Caco-2 (cell line): ENCODE measurements at regions not wholly inside any gene's neighbourhood (a gene's known extent, or its start where the extent isn't known, plus 50 kb on each side); places are given as distances from the start of the nearest gene placed in this dataset.

Source experiments
- BruUV-seq: library from RNA; stranded (reverse); fragments of 400-500 nt; replicated peaks from 2 replicates; lab custom pipeline; 2021; lab: Mats Ljungman, UMichigan
- CTCF ChIA-PET: fragments of 300-600 bp; sonication (Branson Sonifier 250); formaldehyde crosslinking; loops from one replicate; lab custom pipeline; 2022; ENCODE audit warnings: antibody characterized with exemption; lab: Charles Lee
- POLR2A ChIA-PET: fragments of 300-600 bp; sonication (Branson Sonifier 250); formaldehyde crosslinking; loops from one replicate; lab custom pipeline; 2022; ENCODE audit warnings: antibody characterized with exemption; lab: Charles Lee
- DNase-seq, 2 experiments: peaks; one replicate each; pipeline versions ENCODE4 v3.0.0 to v3.0.0-alpha.2; 2020 to 2022
- H3K27me3 ChIP-seq: replicated peaks from 2 replicates; pipeline ENCODE4 v1.6.0; 2011; ENCODE audit warnings: low read length; ENCODE audit not compliant: control insufficient read depth, insufficient read depth
- H3K36me3 ChIP-seq: 2 replicates; pipeline ENCODE4 v1.5.1; 2011; ENCODE audit warnings: low read length; ENCODE audit not compliant: control insufficient read depth, insufficient read depth
- H3K4me1 ChIP-seq: fragments of 250-450 bp; sonication (Bioruptor Pico); 2 replicates; pipeline ENCODE4 v1.5.1; 2020; ENCODE audit warnings: mild to moderate bottlenecking
- H3K4me3 ChIP-seq: 2 replicates; pipeline ENCODE4 v1.5.1; 2011; ENCODE audit warnings: low read depth, mild to moderate bottlenecking, control low read depth, low read length
- H3K9me3 ChIP-seq: fragments of 250-450 bp; sonication (Bioruptor Pico); 2 replicates; pipeline ENCODE4 v1.5.1; 2020; ENCODE audit warnings: mild to moderate bottlenecking, moderate library complexity
- H3K27ac Mint-ChIP-seq: one replicate; pipeline ENCODE4 v1.8.0; 2022; ENCODE audit warnings: mixed read lengths; ENCODE audit not compliant: unreplicated experiment
- H3K27me3 Mint-ChIP-seq: one replicate; pipeline ENCODE4 v1.8.0; 2022; ENCODE audit warnings: mixed read lengths; ENCODE audit not compliant: insufficient read depth, unreplicated experiment
- H3K36me3 Mint-ChIP-seq: one replicate; pipeline ENCODE4 v1.8.0; 2022; ENCODE audit warnings: mild to moderate bottlenecking, mixed read lengths; ENCODE audit not compliant: insufficient read depth, unreplicated experiment
- H3K4me1 Mint-ChIP-seq: one replicate; pipeline ENCODE4 v1.8.0; 2022; ENCODE audit warnings: low read depth, mixed read lengths; ENCODE audit not compliant: unreplicated experiment
- H3K4me3 Mint-ChIP-seq: one replicate; pipeline ENCODE4 v1.8.0; 2022; ENCODE audit warnings: mild to moderate bottlenecking, moderate library complexity, mixed read lengths; ENCODE audit not compliant: unreplicated experiment
- H3K9me3 Mint-ChIP-seq: one replicate; pipeline ENCODE4 v1.8.0; 2022; ENCODE audit warnings: mixed read lengths; ENCODE audit not compliant: unreplicated experiment
- intact Hi-C: fragments of 100-400 bp; cut with micrococcal nuclease; formaldehyde crosslinking; loops from one replicate; pipeline ENCODE4 v1.10.0; 2022; ENCODE audit not compliant: unreplicated experiment
- TF ChIP-seq, protein P1 (sequence below), 2 experiments: fragments of 200-600 bp in 1 of 2; IDR thresholded peaks; 1 replicate in 1 of 2; 2 replicates in 1 of 2; pipeline versions ENCODE4 v1.5.1 to v1.8.0; 2011 to 2022; ENCODE audit warnings: antibody characterized with exemption in 1 of 2, control low read depth in 1 of 2, inconsistent platforms in 1 of 2, low read depth in 1 of 2, low read length in 1 of 2, mild to moderate bottlenecking in 1 of 2, moderate library complexity in 1 of 2; ENCODE audit not compliant: insufficient read depth in 1 of 2, severe bottlenecking in 1 of 2, unreplicated experiment in 1 of 2

DNA sequence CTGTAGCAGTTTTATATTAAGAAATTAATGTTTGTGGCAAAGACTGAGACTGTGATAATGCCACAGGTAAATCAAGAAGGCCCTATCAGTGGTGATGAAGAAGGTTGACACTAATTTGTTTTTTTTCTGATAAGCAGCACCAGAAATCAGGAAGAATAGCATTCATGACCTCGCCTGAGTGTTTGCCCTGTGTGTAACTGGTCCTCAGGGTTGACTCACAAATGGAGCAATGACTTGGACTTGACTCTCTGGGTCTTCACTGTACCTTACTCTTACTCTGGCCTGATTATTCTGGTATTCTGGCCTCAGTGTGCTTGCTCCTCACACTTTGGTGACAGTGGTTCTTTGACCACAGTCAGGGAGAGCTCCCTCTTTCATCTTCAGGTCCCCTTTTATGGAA, 243.9 kb downstream of the HAO1 start:
- no peaks in the 10 kb centered on the region for H3K9me3 Mint-ChIP-seq
- ChIA-PET POLR2A (no interaction called here), CTCF (no interaction called here)
- peaks cover 5% of the 10 kb centered on the region for H3K4me1 Mint-ChIP-seq
- intact Hi-C loops, result no loop called here
- H3K27ac Mint-ChIP-seq, result no peak overlapping the region
- no peak overlapping the region for H3K4me3 Mint-ChIP-seq
- no peaks in the 10 kb centered on the region for H3K36me3 Mint-ChIP-seq
- H3K36me3 ChIP-seq, result no peaks in the 10 kb centered on the region
- no peak overlapping the region for H3K4me3 ChIP-seq
- TF ChIP-seq, protein P1, sequence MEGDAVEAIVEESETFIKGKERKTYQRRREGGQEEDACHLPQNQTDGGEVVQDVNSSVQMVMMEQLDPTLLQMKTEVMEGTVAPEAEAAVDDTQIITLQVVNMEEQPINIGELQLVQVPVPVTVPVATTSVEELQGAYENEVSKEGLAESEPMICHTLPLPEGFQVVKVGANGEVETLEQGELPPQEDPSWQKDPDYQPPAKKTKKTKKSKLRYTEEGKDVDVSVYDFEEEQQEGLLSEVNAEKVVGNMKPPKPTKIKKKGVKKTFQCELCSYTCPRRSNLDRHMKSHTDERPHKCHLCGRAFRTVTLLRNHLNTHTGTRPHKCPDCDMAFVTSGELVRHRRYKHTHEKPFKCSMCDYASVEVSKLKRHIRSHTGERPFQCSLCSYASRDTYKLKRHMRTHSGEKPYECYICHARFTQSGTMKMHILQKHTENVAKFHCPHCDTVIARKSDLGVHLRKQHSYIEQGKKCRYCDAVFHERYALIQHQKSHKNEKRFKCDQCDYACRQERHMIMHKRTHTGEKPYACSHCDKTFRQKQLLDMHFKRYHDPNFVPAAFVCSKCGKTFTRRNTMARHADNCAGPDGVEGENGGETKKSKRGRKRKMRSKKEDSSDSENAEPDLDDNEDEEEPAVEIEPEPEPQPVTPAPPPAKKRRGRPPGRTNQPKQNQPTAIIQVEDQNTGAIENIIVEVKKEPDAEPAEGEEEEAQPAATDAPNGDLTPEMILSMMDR (IDR thresholded peaks at IDR 0.05; ENCODE audit: insufficient read depth in 1 of 2, low read depth in 1 of 2, low read length in 1 of 2, severe bottlenecking in 1 of 2, unreplicated experiment in 1 of 2), result no peak
- no peak for DNase-seq
- no peaks in the 10 kb centered on the region for H3K27me3 ChIP-seq
- peaks cover 13% of the 10 kb centered on the region for H3K27me3 Mint-ChIP-seq
- no peaks in the 10 kb centered on the region for H3K9me3 ChIP-seq
- H3K4me1 ChIP-seq, result peaks cover 10% of the 10 kb centered on the region
- BruUV-seq, result no TSS peak

DNA sequence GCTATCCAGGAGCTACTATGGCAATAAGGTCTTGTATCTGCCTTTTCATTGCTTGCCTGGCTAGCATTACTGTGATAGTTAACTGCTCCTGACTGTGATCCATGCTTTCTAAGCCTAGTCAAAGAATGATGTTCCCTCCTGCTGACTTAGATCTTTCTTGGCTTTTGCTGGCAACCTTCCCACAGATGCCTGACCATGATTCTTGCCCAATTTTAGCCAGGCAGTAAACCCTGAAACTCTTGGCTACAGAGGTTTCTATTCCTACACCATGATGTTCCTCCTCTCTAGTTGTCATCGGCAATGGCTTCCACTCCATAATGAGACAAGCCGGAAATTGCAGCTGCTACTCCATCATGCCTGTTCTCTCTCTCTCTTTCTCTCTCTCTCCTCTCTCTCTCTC, 238.1 kb downstream of the HAO1 start:
- Histone ChIP-seq H3K36me3 (no peaks in the 10 kb centered on the region), H3K4me3 (no peak overlapping the region), H3K4me1 (no peaks in the 10 kb centered on the region), H3K27me3 (no peaks in the 10 kb centered on the region), H3K9me3 (no peaks in the 10 kb centered on the region)
- CTCF ChIA-PET, result no interaction called here
- H3K36me3 Mint-ChIP-seq, result no peaks in the 10 kb centered on the region
- POLR2A ChIA-PET, result no interaction called here
- DNase-seq, result no peak
- intact Hi-C loops, result no loop called here
- H3K9me3 Mint-ChIP-seq, result no peaks in the 10 kb centered on the region
- no TSS peak for BruUV-seq
- no peak overlapping the region for H3K4me3 Mint-ChIP-seq
- no peak overlapping the region for H3K27ac Mint-ChIP-seq
- H3K27me3 Mint-ChIP-seq, result peaks cover 13% of the 10 kb centered on the region
- TF ChIP-seq, protein P1 (IDR thresholded peaks at IDR 0.05; ENCODE audit: insufficient read depth in 1 of 2, low read depth in 1 of 2, low read length in 1 of 2, severe bottlenecking in 1 of 2, unreplicated experiment in 1 of 2), result no peak
- H3K4me1 Mint-ChIP-seq, result no peaks in the 10 kb centered on the region

DNA sequence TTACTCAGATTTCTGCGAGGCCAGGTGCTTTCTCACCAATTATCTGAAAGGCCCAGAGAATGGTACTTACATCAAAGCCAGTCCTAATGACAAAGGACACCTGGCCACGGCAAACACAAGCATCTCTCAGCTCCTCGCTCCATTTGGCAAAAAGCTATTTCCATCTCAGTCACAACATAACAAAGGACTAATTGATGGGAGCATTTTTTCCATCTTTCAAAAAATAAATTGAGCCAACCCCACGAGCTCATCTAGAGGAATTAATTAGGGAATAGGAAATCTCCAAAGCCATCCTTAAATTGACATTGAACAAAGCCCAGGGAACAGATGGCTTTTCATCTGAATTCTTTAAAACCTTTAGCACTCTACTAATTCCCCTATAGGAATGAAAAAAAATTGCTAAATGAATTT, 236.7 kb downstream of the HAO1 start:
- BruUV-seq, result no TSS peak
- CTCF ChIA-PET, result no interaction called here
- no peak overlapping the region for H3K4me3 ChIP-seq

More for the DNA sequence above, 236.7 kb downstream of the HAO1 start:
- no peaks in the 10 kb centered on the region for H3K9me3 ChIP-seq
- H3K9me3 Mint-ChIP-seq, result no peaks in the 10 kb centered on the region
- TF ChIP-seq, protein P1 (IDR thresholded peaks at IDR 0.05; ENCODE audit: insufficient read depth in 1 of 2, low read depth in 1 of 2, low read length in 1 of 2, severe bottlenecking in 1 of 2, unreplicated experiment in 1 of 2), result no peak
- no peaks in the 10 kb centered on the region for H3K4me1 Mint-ChIP-seq
- DNase-seq, result no peak
- H3K4me3 Mint-ChIP-seq, result no peak overlapping the region
- no peak overlapping the region for H3K27ac Mint-ChIP-seq
- no peaks in the 10 kb centered on the region for H3K36me3 ChIP-seq
- intact Hi-C loops, result no loop called here
- no peaks in the 10 kb centered on the region for H3K36me3 Mint-ChIP-seq
- H3K4me1 ChIP-seq, result no peaks in the 10 kb centered on the region
- POLR2A ChIA-PET, result no interaction called here
- peaks cover 12% of the 10 kb centered on the region for H3K27me3 Mint-ChIP-seq
- H3K27me3 ChIP-seq, result no peaks in the 10 kb centered on the region
